ENCODE measurements at regions not wholly inside any gene's neighbourhood (a gene's known extent, or its start where the extent isn't known, plus 50 kb on each side); places are given as distances from the start of the nearest gene placed in this dataset.

DNA sequence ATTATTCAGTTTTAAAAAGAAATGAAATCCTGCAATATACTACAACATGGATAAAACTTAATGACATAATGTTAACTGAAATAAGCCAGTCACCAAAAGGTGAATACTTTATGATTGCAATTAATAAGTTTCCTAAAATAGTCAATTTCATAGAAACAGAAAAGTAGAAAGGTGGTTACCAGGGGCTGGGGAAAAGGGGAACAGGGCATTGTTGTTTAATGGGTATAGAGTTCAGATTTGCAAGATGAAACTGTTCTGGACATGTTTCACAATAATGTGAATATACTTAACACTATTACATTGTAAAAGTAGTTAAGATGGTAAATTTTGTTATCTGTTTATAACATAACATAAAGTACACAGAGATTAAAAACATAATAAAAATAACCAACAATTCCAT, 550.9 kb downstream of the CCER1 start:
- Histone ChIP-seq H3K4me3 (replicated peaks in 1 of 3) (no peak overlapping the region), H3K36me3 (no peaks in the 10 kb centered on the region), H3K9me3 (no peaks in the 10 kb centered on the region), H3K27ac (no peak overlapping the region), H3K4me1 (no peaks in the 10 kb centered on the region), H3K27me3 (no peaks in the 10 kb centered on the region)
- intact Hi-C loops (cut with DNase I): no loop called here
- TF ChIP-seq POLR2A (IDR thresholded peaks at IDR 0.05) (no peak), CTCF (IDR thresholded peaks at IDR 0.05) (no peak)
- no peak for DNase-seq

GRCh38 chr12:90401185-90401584, 553.8 kb downstream of the CCER1 start:
- intact Hi-C loops (cut with DNase I): no loop called here
- no peak for DNase-seq
- Histone ChIP-seq H3K9me3 (no peaks in the 10 kb centered on the region), H3K4me1 (no peaks in the 10 kb centered on the region), H3K4me3 (replicated peaks in 1 of 3) (no peak overlapping the region), H3K27me3 (no peaks in the 10 kb centered on the region), H3K36me3 (no peaks in the 10 kb centered on the region), H3K27ac (no peak overlapping the region)
- no peak for TF ChIP-seq POLR2A (IDR thresholded peaks at IDR 0.05)
- TF ChIP-seq CTCF (IDR thresholded peaks at IDR 0.05): no peak
- 91 to 94% methylated on average over 2 of the region's 2 CpGs for WGBS, 2 donors

DNA sequence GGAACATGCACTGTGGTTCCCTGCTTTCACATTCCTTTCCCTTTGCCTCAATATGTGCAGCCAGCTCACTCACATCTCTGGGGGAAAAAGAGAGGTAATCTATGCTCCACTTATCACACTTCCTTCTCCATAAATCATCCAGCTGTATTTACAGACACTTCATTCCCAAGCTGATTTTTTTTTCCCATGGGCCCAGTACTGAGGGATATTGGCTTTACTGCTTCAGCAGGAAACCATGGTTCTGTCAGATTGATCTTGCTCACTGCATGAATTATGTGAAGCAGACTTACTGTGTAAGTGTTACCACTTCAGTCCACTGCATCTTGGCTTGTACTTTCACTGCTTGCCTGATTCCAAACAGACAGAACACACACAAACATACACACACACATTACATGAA, 555.6 kb downstream of the CCER1 start:
- no peaks in the 10 kb centered on the region for H3K27me3 ChIP-seq
- H3K4me3 ChIP-seq (replicated peaks in 1 of 3): no peak overlapping the region
- no peak overlapping the region for H3K27ac ChIP-seq
- no peaks in the 10 kb centered on the region for H3K9me3 ChIP-seq
- TF ChIP-seq CTCF (IDR thresholded peaks at IDR 0.05) (no peak), POLR2A (IDR thresholded peaks at IDR 0.05) (no peak)
- DNase-seq: no peak
- H3K4me1 ChIP-seq: no peaks in the 10 kb centered on the region
- intact Hi-C loops (cut with DNase I): no loop called here
- H3K36me3 ChIP-seq: no peaks in the 10 kb centered on the region

DNA sequence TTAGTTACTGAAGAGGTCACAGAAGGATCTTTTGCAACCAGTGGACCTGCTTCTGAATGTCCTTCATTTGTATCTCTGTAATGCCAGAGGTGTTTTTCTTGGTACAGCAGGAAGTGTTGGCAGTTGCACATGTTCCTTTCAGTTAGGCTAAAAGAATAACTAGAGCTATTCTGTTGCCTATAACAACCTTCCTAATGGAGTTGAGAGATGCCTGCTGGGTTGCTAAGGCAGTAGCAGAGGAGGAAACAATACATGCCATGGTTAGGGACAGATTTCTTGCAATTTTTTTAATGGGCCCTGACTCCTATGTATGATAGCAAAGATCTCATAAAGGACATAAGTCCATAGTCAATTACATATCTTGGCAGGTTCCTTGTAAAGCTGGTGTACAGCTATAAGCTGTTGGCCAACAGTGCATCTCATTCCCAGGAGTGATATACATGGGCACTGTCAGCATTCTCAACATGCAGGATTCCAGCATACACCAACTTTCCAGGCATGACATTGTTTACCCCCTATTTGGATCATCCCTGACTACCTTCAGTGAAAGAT, 556.6 kb downstream of the CCER1 start:
- DNase-seq: no peak
- Histone ChIP-seq H3K4me1 (no peaks in the 10 kb centered on the region), H3K36me3 (no peaks in the 10 kb centered on the region), H3K27me3 (no peaks in the 10 kb centered on the region), H3K4me3 (replicated peaks in 1 of 3) (no peak overlapping the region), H3K27ac (no peak overlapping the region), H3K9me3 (no peaks in the 10 kb centered on the region)
- TF ChIP-seq POLR2A (IDR thresholded peaks at IDR 0.05): no peak
- intact Hi-C loops (cut with DNase I): no loop called here

- Histone ChIP-seq H3K36me3 (no peaks in the 10 kb centered on the region), H3K27ac (no peak overlapping the region), H3K27me3 (no peaks in the 10 kb centered on the region), H3K4me1 (no peaks in the 10 kb centered on the region), H3K9me3 (no peaks in the 10 kb centered on the region), H3K4me3 (replicated peaks in 1 of 3) (no peak overlapping the region)
- DNase-seq: no peak
- WGBS, 2 donors: 94 to 95% methylated on average over 1 of the region's 1 CpG
- intact Hi-C loops (cut with DNase I): no loop called here
- no peak for TF ChIP-seq CTCF (IDR thresholded peaks at IDR 0.05)
- TF ChIP-seq POLR2A (IDR thresholded peaks at IDR 0.05): no peak
Observed at GRCh38 chr12:90396556-90396955, 558.4 kb downstream of the CCER1 start.

- Histone ChIP-seq H3K4me3 (replicated peaks in 1 of 3) (no peak overlapping the region), H3K36me3 (no peaks in the 10 kb centered on the region), H3K27ac (no peak overlapping the region), H3K4me1 (no peaks in the 10 kb centered on the region), H3K27me3 (no peaks in the 10 kb centered on the region), H3K9me3 (no peaks in the 10 kb centered on the region)
- intact Hi-C loops (cut with DNase I): no loop called here
- TF ChIP-seq CTCF (IDR thresholded peaks at IDR 0.05) (no peak), POLR2A (IDR thresholded peaks at IDR 0.05) (no peak)
- 82 to 94% methylated on average over 5 of the region's 5 CpGs for WGBS, 2 donors
- DNase-seq: no peak
Observed at GRCh38 chr12:90393652-90394051, 561.3 kb downstream of the CCER1 start.

All from thyroid gland (tissue), 4 donors.